ENCODE measurements at regions not wholly inside any gene's neighbourhood (a gene's known extent, or its start where the extent isn't known, plus 50 kb on each side); places are given as distances from the start of the nearest gene placed in this dataset.
"Not testable (repeated sequence)": the region's sequence is repeated elsewhere in the genome, so short reads cannot be mapped to it uniquely, and the experiment has no call there.

DNA sequence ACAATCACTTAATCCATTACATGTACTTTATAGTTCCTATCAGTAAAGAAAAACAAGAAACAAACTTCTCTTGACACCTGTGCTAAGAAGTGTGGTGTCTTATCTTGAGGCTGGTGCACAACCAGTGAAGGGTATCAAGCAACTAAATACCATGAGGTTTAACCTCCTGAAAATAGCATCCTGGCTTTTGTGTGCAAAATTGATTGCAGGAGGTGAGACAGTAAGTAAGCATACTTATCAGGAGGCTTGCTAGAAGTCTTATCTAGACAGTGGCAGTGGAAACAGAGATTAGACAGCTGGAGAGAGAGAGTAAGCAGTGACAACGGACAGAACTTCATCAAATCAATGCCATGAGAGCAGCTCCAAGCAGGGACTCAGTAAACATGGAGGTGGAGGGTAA lies 730.3 kb downstream of the DNAH5 start:
- DNase-seq (ENCODE audit: low read depth, low spot score): no peak
- no peak for TF ChIP-seq ZNF274 (IDR thresholded peaks at IDR 0.05; ENCODE audit: low read depth, low read length)
- no peak for TF ChIP-seq SUZ12 (IDR thresholded peaks at IDR 0.05; ENCODE audit: extremely low read depth, insufficient read depth, insufficient read length)
- no peak for TF ChIP-seq YY1 (IDR thresholded peaks at IDR 0.05; ENCODE audit: insufficient read depth, insufficient read length)
- Histone ChIP-seq H3K4me3 (ENCODE audit: insufficient read length, low read depth) (no peak overlapping the region), H3K9ac (ENCODE audit: insufficient read length, low read depth) (no peak overlapping the region), H3K4me1 (ENCODE audit: insufficient read depth, insufficient read length) (no peaks in the 10 kb centered on the region), H3K36me3 (ENCODE audit: insufficient read depth, insufficient read length, low read length) (no peaks in the 10 kb centered on the region), H3K27me3 (ENCODE audit: insufficient read depth, insufficient read length) (no peaks in the 10 kb centered on the region), H3K9me3 (ENCODE audit: insufficient read depth, low read length) (no peaks in the 10 kb centered on the region)

GRCh38 chr5:13212886-13213285 lies 731.6 kb downstream of the DNAH5 start:
- no peak for DNase-seq (ENCODE audit: low read depth, low spot score)
- TF ChIP-seq SUZ12 (IDR thresholded peaks at IDR 0.05; ENCODE audit: extremely low read depth, insufficient read depth, insufficient read length) (no peak), ZNF274 (IDR thresholded peaks at IDR 0.05; ENCODE audit: low read depth, low read length) (no peak), YY1 (IDR thresholded peaks at IDR 0.05; ENCODE audit: insufficient read depth, insufficient read length) (no peak)
- Histone ChIP-seq H3K4me3 (ENCODE audit: insufficient read length, low read depth) (no peak overlapping the region), H3K36me3 (ENCODE audit: insufficient read depth, insufficient read length, low read length) (no peaks in the 10 kb centered on the region), H3K27me3 (ENCODE audit: insufficient read depth, insufficient read length) (no peaks in the 10 kb centered on the region), H3K9ac (ENCODE audit: insufficient read length, low read depth) (no peak overlapping the region), H3K9me3 (ENCODE audit: insufficient read depth, low read length) (no peaks in the 10 kb centered on the region), H3K4me1 (ENCODE audit: insufficient read depth, insufficient read length) (no peaks in the 10 kb centered on the region)

DNA sequence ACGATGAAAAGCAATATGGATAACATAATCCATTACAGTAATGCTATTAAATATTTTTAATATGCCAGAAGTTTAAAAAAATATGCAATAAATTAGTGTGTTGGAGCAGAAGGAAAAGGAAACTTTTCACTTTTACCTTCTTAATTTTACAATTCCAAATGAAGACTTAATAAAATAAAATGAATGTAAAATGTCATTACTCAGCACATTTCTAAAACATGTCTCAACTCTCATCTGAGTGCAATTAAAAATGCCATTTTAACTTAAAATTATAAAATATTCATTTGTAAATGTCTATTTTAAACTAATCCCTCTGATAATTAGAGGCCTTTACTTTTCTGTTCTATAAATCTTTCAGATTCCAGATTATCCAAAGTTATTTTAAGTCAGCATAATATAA lies 733.4 kb downstream of the DNAH5 start:
- TF ChIP-seq YY1 (IDR thresholded peaks at IDR 0.05; ENCODE audit: insufficient read depth, insufficient read length) (no peak), ZNF274 (IDR thresholded peaks at IDR 0.05; ENCODE audit: low read depth, low read length) (no peak), SUZ12 (IDR thresholded peaks at IDR 0.05; ENCODE audit: extremely low read depth, insufficient read depth, insufficient read length) (no peak)
- no peaks in the 10 kb centered on the region for H3K36me3 ChIP-seq (ENCODE audit: insufficient read depth, insufficient read length, low read length)
- no peak for DNase-seq (ENCODE audit: low read depth, low spot score)
- no peaks in the 10 kb centered on the region for H3K4me1 ChIP-seq (ENCODE audit: insufficient read depth, insufficient read length)
- H3K4me3 ChIP-seq (ENCODE audit: insufficient read length, low read depth): no peak overlapping the region
- no peaks in the 10 kb centered on the region for H3K27me3 ChIP-seq (ENCODE audit: insufficient read depth, insufficient read length)
- H3K9ac ChIP-seq (ENCODE audit: insufficient read length, low read depth): no peak overlapping the region
- no peaks in the 10 kb centered on the region for H3K9me3 ChIP-seq (ENCODE audit: insufficient read depth, low read length)

DNA sequence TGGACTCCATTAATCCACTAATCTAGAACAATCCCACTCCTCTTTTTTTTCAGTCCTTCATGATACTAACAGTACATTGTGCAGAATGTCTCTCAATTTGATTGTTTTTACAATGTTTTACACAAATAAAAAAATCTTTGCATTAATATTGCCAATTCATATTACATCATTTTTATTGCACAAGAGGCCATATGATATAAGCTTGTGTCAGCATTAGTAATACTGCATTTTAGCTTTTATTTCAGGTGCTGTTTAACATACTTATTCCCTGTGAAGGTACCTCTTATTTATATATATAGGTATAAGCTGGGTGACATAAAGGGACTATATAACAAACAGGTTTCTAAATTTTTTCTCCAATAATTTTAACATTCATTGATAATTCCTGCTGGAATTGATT lies 737.4 kb downstream of the DNAH5 start:
- Histone ChIP-seq H3K9me3 (ENCODE audit: insufficient read depth, low read length) (no peaks in the 10 kb centered on the region), H3K27me3 (ENCODE audit: insufficient read depth, insufficient read length) (no peaks in the 10 kb centered on the region), H3K9ac (ENCODE audit: insufficient read length, low read depth) (no peak overlapping the region), H3K36me3 (ENCODE audit: insufficient read depth, insufficient read length, low read length) (no peaks in the 10 kb centered on the region), H3K4me1 (ENCODE audit: insufficient read depth, insufficient read length) (no peaks in the 10 kb centered on the region), H3K4me3 (ENCODE audit: insufficient read length, low read depth) (no peak overlapping the region)
- DNase-seq (ENCODE audit: low read depth, low spot score): no peak
- TF ChIP-seq SUZ12 (IDR thresholded peaks at IDR 0.05; ENCODE audit: extremely low read depth, insufficient read depth, insufficient read length) (no peak), YY1 (IDR thresholded peaks at IDR 0.05; ENCODE audit: insufficient read depth, insufficient read length) (no peak), ZNF274 (IDR thresholded peaks at IDR 0.05; ENCODE audit: low read depth, low read length) (no peak)

DNA sequence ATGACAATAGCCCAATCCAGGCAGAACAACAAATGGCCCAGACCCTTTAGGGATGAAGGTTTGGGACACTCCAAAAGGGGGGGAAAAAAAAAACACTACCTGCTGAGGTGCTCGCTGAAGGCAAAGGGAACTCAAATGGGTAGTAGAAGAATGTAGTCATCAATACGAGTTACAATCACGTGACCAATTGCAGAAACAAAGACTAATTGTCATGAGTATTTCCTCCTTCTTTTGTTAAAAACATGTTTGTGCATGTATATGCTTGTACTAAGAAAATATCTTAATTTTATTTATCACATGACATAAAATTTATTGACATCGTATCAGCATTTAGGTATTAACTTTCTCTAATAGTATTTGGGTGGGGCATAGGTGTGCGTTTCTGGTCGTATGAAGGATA lies 743.5 kb downstream of the DNAH5 start:
- Histone ChIP-seq H3K36me3 (ENCODE audit: insufficient read depth, insufficient read length, low read length) (no peaks in the 10 kb centered on the region), H3K9me3 (ENCODE audit: insufficient read depth, low read length) (no peaks in the 10 kb centered on the region), H3K27me3 (ENCODE audit: insufficient read depth, insufficient read length) (no peaks in the 10 kb centered on the region), H3K4me3 (ENCODE audit: insufficient read length, low read depth) (no peak overlapping the region), H3K4me1 (ENCODE audit: insufficient read depth, insufficient read length) (no peaks in the 10 kb centered on the region), H3K9ac (ENCODE audit: insufficient read length, low read depth) (no peak overlapping the region)
- no peak for TF ChIP-seq ZNF274 (IDR thresholded peaks at IDR 0.05; ENCODE audit: low read depth, low read length)
- no peak for TF ChIP-seq SUZ12 (IDR thresholded peaks at IDR 0.05; ENCODE audit: extremely low read depth, insufficient read depth, insufficient read length)
- TF ChIP-seq YY1 (IDR thresholded peaks at IDR 0.05; ENCODE audit: insufficient read depth, insufficient read length): no peak
- no peak for DNase-seq (ENCODE audit: low read depth, low spot score)

GRCh38 chr5:13198226-13198625 lies 746.3 kb downstream of the DNAH5 start:
- DNase-seq (ENCODE audit: low read depth, low spot score); H3K4me3 ChIP-seq (ENCODE audit: insufficient read length, low read depth); H3K9me3 ChIP-seq (ENCODE audit: insufficient read depth, low read length); H3K36me3 ChIP-seq (ENCODE audit: insufficient read depth, insufficient read length, low read length); H3K4me1 ChIP-seq (ENCODE audit: insufficient read depth, insufficient read length); H3K9ac ChIP-seq (ENCODE audit: insufficient read length, low read depth); H3K27me3 ChIP-seq (ENCODE audit: insufficient read depth, insufficient read length): not testable (repeated sequence)

GRCh38 chr5:13189532-13189931 lies 755.0 kb downstream of the DNAH5 start:
- H3K36me3 ChIP-seq (ENCODE audit: insufficient read depth, insufficient read length, low read length): no peaks in the 10 kb centered on the region
- no peaks in the 10 kb centered on the region for H3K27me3 ChIP-seq (ENCODE audit: insufficient read depth, insufficient read length)
- H3K9me3 ChIP-seq (ENCODE audit: insufficient read depth, low read length): no peaks in the 10 kb centered on the region
- H3K4me1 ChIP-seq (ENCODE audit: insufficient read depth, insufficient read length): no peaks in the 10 kb centered on the region
- H3K4me3 ChIP-seq (ENCODE audit: insufficient read length, low read depth): no peak overlapping the region
- DNase-seq (ENCODE audit: low read depth, low spot score): no peak
- TF ChIP-seq ZNF274 (IDR thresholded peaks at IDR 0.05; ENCODE audit: low read depth, low read length): no peak
- TF ChIP-seq SUZ12 (IDR thresholded peaks at IDR 0.05; ENCODE audit: extremely low read depth, insufficient read depth, insufficient read length): no peak
- TF ChIP-seq YY1 (IDR thresholded peaks at IDR 0.05; ENCODE audit: insufficient read depth, insufficient read length): no peak
- no peak overlapping the region for H3K9ac ChIP-seq (ENCODE audit: insufficient read length, low read depth)

GRCh38 chr5:13188371-13188770 lies 756.1 kb downstream of the DNAH5 start:
- DNase-seq (ENCODE audit: low read depth, low spot score): no peak
- H3K9ac ChIP-seq (ENCODE audit: insufficient read length, low read depth): no peak overlapping the region
- no peak for TF ChIP-seq ZNF274 (IDR thresholded peaks at IDR 0.05; ENCODE audit: low read depth, low read length)
- TF ChIP-seq YY1 (IDR thresholded peaks at IDR 0.05; ENCODE audit: insufficient read depth, insufficient read length): no peak
- TF ChIP-seq SUZ12 (IDR thresholded peaks at IDR 0.05; ENCODE audit: extremely low read depth, insufficient read depth, insufficient read length): no peak
- no peaks in the 10 kb centered on the region for H3K4me1 ChIP-seq (ENCODE audit: insufficient read depth, insufficient read length)
- no peak overlapping the region for H3K4me3 ChIP-seq (ENCODE audit: insufficient read length, low read depth)
- no peaks in the 10 kb centered on the region for H3K27me3 ChIP-seq (ENCODE audit: insufficient read depth, insufficient read length)
- no peaks in the 10 kb centered on the region for H3K36me3 ChIP-seq (ENCODE audit: insufficient read depth, insufficient read length, low read length)
- no peaks in the 10 kb centered on the region for H3K9me3 ChIP-seq (ENCODE audit: insufficient read depth, low read length)

All from NT2/D1 (cell line).